ENCODE measurements at regions not wholly inside any gene's neighbourhood (a gene's known extent, or its start where the extent isn't known, plus 50 kb on each side); places are given as distances from the start of the nearest gene placed in this dataset.
"Not testable (repeated sequence)": the region's sequence is repeated elsewhere in the genome, so short reads cannot be mapped to it uniquely, and the experiment has no call there.

GRCh38 chr7:66473064-66473463 is 155.6 kb upstream of the KCTD7 start:
- not testable (repeated sequence) for TF ChIP-seq CTCF (conservative IDR thresholded peaks at IDR 0.05; ENCODE audit: low read depth, low read length); EZH2 (IDR thresholded peaks at IDR 0.05; ENCODE audit: low read length, unreplicated experiment); EZH2phosphoT487 (IDR thresholded peaks at IDR 0.05; ENCODE audit: borderline replicate concordance, low read length)
